ENCODE measurements at regions not wholly inside any gene's neighbourhood (a gene's known extent, or its start where the extent isn't known, plus 50 kb on each side); places are given as distances from the start of the nearest gene placed in this dataset.

DNA sequence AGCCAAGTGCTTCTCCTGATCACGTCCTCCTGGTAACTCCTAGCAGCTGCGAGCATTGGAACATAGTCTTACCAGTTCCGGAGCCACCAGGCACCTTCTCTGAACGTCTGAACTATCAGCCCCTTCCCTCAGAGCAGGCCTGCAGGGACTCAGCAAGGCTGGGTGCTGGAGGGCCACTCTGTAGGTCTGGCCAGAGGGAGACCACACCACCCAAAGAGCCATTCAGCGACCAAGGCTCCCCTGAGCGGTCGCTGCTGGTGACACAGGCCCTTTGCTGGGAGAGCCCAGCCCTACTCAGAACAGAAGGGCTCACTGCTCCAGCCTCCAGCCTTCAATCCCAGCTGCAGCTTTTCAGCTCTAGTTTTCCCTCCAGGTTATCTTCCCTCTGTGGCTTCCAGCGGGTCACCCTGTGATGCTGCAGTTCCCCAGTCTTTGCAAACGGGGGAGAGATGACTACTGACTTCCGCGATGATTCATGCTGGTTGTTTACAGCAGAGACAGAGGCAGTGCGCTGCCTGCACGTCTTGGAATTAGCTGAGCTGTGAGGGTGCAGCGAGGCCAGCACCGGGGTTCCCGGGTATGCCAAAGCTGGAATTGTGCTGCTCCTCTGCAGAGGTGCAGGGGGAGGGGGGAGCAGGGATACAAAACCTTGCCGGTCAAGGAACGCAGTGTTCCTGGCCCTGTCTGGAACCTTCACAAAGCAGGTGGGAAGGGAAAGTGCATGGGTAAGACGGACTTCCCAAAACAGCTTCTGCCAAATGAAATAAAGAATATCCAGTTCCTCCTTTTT lies 161.4 kb downstream of the LY86 start:
- TF ChIP-seq, protein P1, sequence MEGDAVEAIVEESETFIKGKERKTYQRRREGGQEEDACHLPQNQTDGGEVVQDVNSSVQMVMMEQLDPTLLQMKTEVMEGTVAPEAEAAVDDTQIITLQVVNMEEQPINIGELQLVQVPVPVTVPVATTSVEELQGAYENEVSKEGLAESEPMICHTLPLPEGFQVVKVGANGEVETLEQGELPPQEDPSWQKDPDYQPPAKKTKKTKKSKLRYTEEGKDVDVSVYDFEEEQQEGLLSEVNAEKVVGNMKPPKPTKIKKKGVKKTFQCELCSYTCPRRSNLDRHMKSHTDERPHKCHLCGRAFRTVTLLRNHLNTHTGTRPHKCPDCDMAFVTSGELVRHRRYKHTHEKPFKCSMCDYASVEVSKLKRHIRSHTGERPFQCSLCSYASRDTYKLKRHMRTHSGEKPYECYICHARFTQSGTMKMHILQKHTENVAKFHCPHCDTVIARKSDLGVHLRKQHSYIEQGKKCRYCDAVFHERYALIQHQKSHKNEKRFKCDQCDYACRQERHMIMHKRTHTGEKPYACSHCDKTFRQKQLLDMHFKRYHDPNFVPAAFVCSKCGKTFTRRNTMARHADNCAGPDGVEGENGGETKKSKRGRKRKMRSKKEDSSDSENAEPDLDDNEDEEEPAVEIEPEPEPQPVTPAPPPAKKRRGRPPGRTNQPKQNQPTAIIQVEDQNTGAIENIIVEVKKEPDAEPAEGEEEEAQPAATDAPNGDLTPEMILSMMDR (IDR thresholded peaks at IDR 0.05; ENCODE audit: low read depth, low read length, missing control alignments) = peak; percentile 12
- Histone ChIP-seq H3K27ac (no peak overlapping the region), H3K36me3 (replicated peaks) (no peaks in the 10 kb centered on the region), H3K27me3 (replicated peaks) (no peaks in the 10 kb centered on the region), H3K4me3 (ENCODE audit: low read depth, low read length) (no peak overlapping the region)
- in situ Hi-C loops (cut with HindIII; ENCODE audit: low pct_ligation_motif_present, low sequenced_read_pairs) = no loop called here
- DNase-seq = peak; percentile 86

DNA sequence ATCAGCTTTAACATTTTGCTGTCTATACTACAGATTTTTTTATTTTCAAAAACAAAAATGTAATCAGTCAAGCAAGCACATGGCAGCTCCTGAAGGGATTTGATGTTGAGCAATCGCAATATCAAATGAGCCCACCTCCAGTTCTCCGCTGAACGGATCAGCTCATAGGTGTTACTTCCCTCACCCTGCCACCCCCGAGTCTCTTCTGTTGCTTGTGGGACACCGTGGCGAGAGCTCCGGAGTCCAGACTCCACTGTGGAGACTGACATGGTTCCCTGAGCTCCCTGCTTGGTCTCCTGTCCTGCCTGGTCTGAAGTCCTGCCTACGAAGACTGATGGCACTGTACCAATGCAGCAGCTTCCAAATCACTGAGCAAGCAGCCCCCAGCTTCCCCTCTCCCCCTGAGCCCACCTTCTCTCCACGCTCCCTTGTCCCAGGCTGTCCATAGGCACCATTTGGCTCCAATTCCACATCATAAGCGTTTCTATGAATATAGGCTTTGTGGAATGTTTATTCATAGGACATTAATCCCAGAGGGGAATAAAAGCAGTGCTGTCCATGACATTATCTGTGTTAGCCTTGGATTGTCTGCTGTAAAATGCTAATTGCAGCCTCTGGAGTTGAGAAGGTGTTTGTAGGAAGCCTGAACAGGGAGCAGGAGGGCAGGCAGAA lies 162.2 kb downstream of the LY86 start:
- no peak overlapping the region for H3K27ac ChIP-seq
- DNase-seq = no peak
- H3K27me3 ChIP-seq (replicated peaks) = no peaks in the 10 kb centered on the region
- no peak overlapping the region for H3K4me3 ChIP-seq (ENCODE audit: low read depth, low read length)
- TF ChIP-seq, protein P1 (IDR thresholded peaks at IDR 0.05; ENCODE audit: low read depth, low read length, missing control alignments) = no peak
- in situ Hi-C loops (cut with HindIII; ENCODE audit: low pct_ligation_motif_present, low sequenced_read_pairs) = no loop called here
- H3K36me3 ChIP-seq (replicated peaks) = no peaks in the 10 kb centered on the region

DNA sequence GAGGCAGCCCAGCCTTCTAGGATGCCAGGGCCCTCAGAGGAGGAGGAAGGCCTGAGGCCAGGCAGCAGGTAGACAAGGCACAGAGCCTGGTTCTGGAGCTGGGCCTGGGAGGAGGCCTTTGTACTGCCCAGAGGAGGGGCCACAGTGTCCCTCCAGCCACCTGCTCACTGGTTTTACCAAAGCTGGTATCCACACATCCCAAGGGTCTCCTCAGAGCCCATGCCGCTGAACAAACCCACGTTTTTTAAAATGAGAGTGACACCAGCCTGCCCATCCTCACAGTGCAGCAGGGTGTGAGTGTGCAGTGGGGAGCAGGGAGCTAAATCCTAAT lies 162.7 kb downstream of the LY86 start:
- TF ChIP-seq, protein P1 (IDR thresholded peaks at IDR 0.05; ENCODE audit: low read depth, low read length, missing control alignments) = no peak
- DNase-seq = no peak
- no peak overlapping the region for H3K4me3 ChIP-seq (ENCODE audit: low read depth, low read length)
- H3K36me3 ChIP-seq (replicated peaks) = no peaks in the 10 kb centered on the region
- H3K27me3 ChIP-seq (replicated peaks) = no peaks in the 10 kb centered on the region
- in situ Hi-C loops (cut with HindIII; ENCODE audit: low pct_ligation_motif_present, low sequenced_read_pairs) = no loop called here
- H3K27ac ChIP-seq = no peak overlapping the region

DNA sequence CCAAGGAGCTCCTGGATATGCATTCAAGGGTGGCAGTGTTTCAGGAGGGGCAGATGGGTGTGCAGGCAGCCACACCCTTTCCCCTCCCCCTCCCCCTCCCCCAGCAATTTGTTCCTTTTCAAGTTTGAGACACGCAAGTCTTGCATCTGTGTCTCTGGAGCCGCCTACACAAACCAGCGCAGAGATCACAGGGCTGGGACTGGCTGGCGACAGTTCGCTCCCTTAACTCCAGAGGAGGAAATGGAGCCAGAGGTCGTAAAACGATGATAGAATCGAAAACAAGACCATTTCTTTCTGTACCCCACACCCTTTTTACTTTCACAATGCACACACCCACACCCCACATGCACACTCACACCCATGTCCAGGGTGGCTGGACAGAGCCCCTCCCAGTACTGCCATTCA lies 163.1 kb downstream of the LY86 start:
- TF ChIP-seq, protein P1 (IDR thresholded peaks at IDR 0.05; ENCODE audit: low read depth, low read length, missing control alignments) = no peak
- Histone ChIP-seq H3K36me3 (replicated peaks) (no peaks in the 10 kb centered on the region), H3K27ac (no peak overlapping the region), H3K4me3 (ENCODE audit: low read depth, low read length) (no peak overlapping the region), H3K27me3 (replicated peaks) (no peaks in the 10 kb centered on the region)
- in situ Hi-C loops (cut with HindIII; ENCODE audit: low pct_ligation_motif_present, low sequenced_read_pairs) = no loop called here
- DNase-seq = no peak

DNA sequence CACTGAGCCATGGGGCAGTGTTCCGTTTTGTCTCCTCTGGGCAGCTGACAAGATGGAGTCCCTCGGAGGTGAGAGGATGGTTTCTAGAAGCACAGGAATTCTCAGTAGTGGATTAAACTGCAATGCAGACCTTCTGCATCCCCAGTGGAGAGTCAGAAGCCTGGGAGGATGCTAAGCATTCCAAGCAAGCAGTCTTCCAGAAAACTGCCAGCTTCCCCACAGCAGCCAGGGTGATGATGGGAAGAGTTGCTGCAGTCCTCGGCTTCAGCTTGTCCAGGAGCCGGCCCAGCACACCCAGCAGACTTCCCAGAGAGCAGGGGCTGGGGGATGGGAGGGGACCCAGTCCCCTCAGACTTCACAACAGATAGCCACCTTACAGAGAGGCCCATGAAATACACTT lies 163.6 kb downstream of the LY86 start:
- Histone ChIP-seq H3K27ac (no peak overlapping the region), H3K36me3 (replicated peaks) (no peaks in the 10 kb centered on the region), H3K27me3 (replicated peaks) (no peaks in the 10 kb centered on the region), H3K4me3 (ENCODE audit: low read depth, low read length) (no peak overlapping the region)
- TF ChIP-seq, protein P1 (IDR thresholded peaks at IDR 0.05; ENCODE audit: low read depth, low read length, missing control alignments) = no peak
- no peak for DNase-seq
- in situ Hi-C loops (cut with HindIII; ENCODE audit: low pct_ligation_motif_present, low sequenced_read_pairs) = no loop called here

Data from brain microvascular endothelial cell (primary cell).